CD14-positive monocyte (primary cell): ENCODE measurements at regions not wholly inside any gene's neighbourhood (a gene's known extent, or its start where the extent isn't known, plus 50 kb on each side); places are given as distances from the start of the nearest gene placed in this dataset.

Source experiments
- DNase-seq, 3 donors: peaks; one replicate each; pipeline ENCODE4 v3.0.0-alpha.2; 2011 to 2022
- H2AFZ ChIP-seq: 2 replicates; pipeline ENCODE4 v1.6.0; 2012; ENCODE audit warnings: mild to moderate bottlenecking, low read depth, low read length, inconsistent platforms; ENCODE audit not compliant: insufficient read depth, poor library complexity, severe bottlenecking
- H3K27ac ChIP-seq, 2 donors: 1 replicate in 1 of 2; 2 replicates in 1 of 2; pipeline ENCODE4 v1.5.1; 2012 to 2013; ENCODE audit warnings: low read length in 2 of 2, control low read depth in 1 of 2, inconsistent platforms in 1 of 2, low read depth in 1 of 2, mild to moderate bottlenecking in 1 of 2
- H3K27me3 ChIP-seq, 2 donors: one replicate each; pipeline versions ENCODE4 v1.6.0 to v1.6.1; 2011 to 2013; ENCODE audit warnings: low read length in 2 of 2; ENCODE audit not compliant: control insufficient read depth in 2 of 2, insufficient read depth in 2 of 2
- H3K36me3 ChIP-seq, 2 donors: replicated peaks in 1 of 2; 1 replicate in 1 of 2; 2 replicates in 1 of 2; pipeline versions ENCODE4 v1.5.1 to v1.6.1; 2012 to 2013; ENCODE audit warnings: low read length in 2 of 2, control low read depth in 1 of 2, inconsistent platforms in 1 of 2, mild to moderate bottlenecking in 1 of 2; ENCODE audit not compliant: insufficient read depth in 2 of 2, control insufficient read depth in 1 of 2
- H3K4me1 ChIP-seq, 2 donors: 1 replicate in 1 of 2; 2 replicates in 1 of 2; pipeline versions ENCODE4 v1.5.1 to v1.6.1; 2012 to 2013; ENCODE audit warnings: low read length in 2 of 2, control low read depth in 1 of 2, inconsistent platforms in 1 of 2, mild to moderate bottlenecking in 1 of 2, moderate library complexity in 1 of 2; ENCODE audit not compliant: insufficient read depth in 2 of 2, control insufficient read depth in 1 of 2
- H3K4me2 ChIP-seq: replicated peaks from 2 replicates; pipeline ENCODE3; 2012; ENCODE audit warnings: low read length, moderate library complexity, mild to moderate bottlenecking; ENCODE audit not compliant: poor library complexity, severe bottlenecking; ENCODE audit errors: extremely low read depth
- H3K4me3 ChIP-seq, 3 experiments: fragments of 200-600 bp in 1 of 3; sonication (generic) in 1 of 3; replicated peaks in 1 of 3; 1 replicate in 2 of 3; 2 replicates in 1 of 3; pipeline ENCODE4 v1.5.1; 2011 to 2013; ENCODE audit warnings: low read length in 3 of 3, mild to moderate bottlenecking in 3 of 3, control low read depth in 2 of 3, low read depth in 2 of 3, inconsistent platforms in 1 of 3, moderate library complexity in 1 of 3
- H3K79me2 ChIP-seq: 2 replicates; pipeline ENCODE4 v1.6.0; 2012; ENCODE audit warnings: mild to moderate bottlenecking, control low read depth, inconsistent platforms, low read length, moderate library complexity; ENCODE audit not compliant: insufficient read depth
- H3K9ac ChIP-seq: 2 replicates; pipeline ENCODE4 v1.6.0; 2017; ENCODE audit warnings: low read length, mild to moderate bottlenecking; ENCODE audit not compliant: insufficient read depth, poor library complexity, severe bottlenecking
- H3K9me3 ChIP-seq, 2 donors: replicated peaks in 1 of 2; 1 replicate in 1 of 2; 2 replicates in 1 of 2; pipeline versions ENCODE4 v1.5.1 to v1.6.1; 2012 to 2013; ENCODE audit warnings: low read length in 2 of 2, control low read depth in 1 of 2; ENCODE audit not compliant: control insufficient read depth in 1 of 2, insufficient read depth in 1 of 2
- H4K20me1 ChIP-seq: 2 replicates; pipeline ENCODE4 v1.6.0; 2012; ENCODE audit warnings: mild to moderate bottlenecking, low read length, control low read depth, moderate library complexity; ENCODE audit not compliant: insufficient read depth
- H3K27ac Mint-ChIP-seq, 7 donors: one replicate each; pipeline ENCODE4 v1.8.0; 2020; ENCODE audit warnings: mild to moderate bottlenecking in 7 of 7, mixed read lengths in 7 of 7, moderate library complexity in 6 of 7, inconsistent platforms in 2 of 7
- H3K27me3 Mint-ChIP-seq, 3 donors: one replicate each; pipeline ENCODE4 v1.8.0; 2021 to 2022; ENCODE audit warnings: low read depth in 3 of 3, mild to moderate bottlenecking in 3 of 3, mixed read lengths in 3 of 3, moderate library complexity in 3 of 3, inconsistent platforms in 1 of 3
- H3K36me3 Mint-ChIP-seq, 2 donors: one replicate each; pipeline ENCODE4 v1.8.0; 2020; ENCODE audit warnings: mixed read lengths in 2 of 2, inconsistent platforms in 1 of 2, mild to moderate bottlenecking in 1 of 2
- H3K4me1 Mint-ChIP-seq: one replicate; pipeline ENCODE4 v1.8.0; 2020; ENCODE audit warnings: mild to moderate bottlenecking, mixed read lengths
- H3K4me3 Mint-ChIP-seq, 2 donors: one replicate each; pipeline ENCODE4 v1.8.0; 2020; ENCODE audit warnings: mild to moderate bottlenecking in 2 of 2, mixed read lengths in 2 of 2, moderate library complexity in 1 of 2
- H3K9me3 Mint-ChIP-seq, 7 donors: one replicate each; pipeline ENCODE4 v1.8.0; 2020 to 2022; ENCODE audit warnings: mixed read lengths in 7 of 7, mild to moderate bottlenecking in 6 of 7, moderate library complexity in 6 of 7, inconsistent platforms in 2 of 7
- CTCF ChIP-seq: fragments of 200-600 bp; IDR thresholded peaks from one replicate; pipeline ENCODE4 v1.8.0; 2022; ENCODE audit warnings: antibody characterized with exemption, mild to moderate bottlenecking
- WGBS: methylation state at CpG from one replicate; pipeline ENCODE4 v1.1.5; 2013; ENCODE audit warnings: missing lambda C conversion rate; ENCODE audit not compliant: insufficient coverage; 5-methylcytosine and 5-hydroxymethylcytosine counted together
- intact Hi-C, 2 donors: fragments of 100-400 bp; cut with micrococcal nuclease; formaldehyde crosslinking; loops; one replicate each; pipeline versions ENCODE4 v1.15.0 to v1.15.1; 2023

DNA sequence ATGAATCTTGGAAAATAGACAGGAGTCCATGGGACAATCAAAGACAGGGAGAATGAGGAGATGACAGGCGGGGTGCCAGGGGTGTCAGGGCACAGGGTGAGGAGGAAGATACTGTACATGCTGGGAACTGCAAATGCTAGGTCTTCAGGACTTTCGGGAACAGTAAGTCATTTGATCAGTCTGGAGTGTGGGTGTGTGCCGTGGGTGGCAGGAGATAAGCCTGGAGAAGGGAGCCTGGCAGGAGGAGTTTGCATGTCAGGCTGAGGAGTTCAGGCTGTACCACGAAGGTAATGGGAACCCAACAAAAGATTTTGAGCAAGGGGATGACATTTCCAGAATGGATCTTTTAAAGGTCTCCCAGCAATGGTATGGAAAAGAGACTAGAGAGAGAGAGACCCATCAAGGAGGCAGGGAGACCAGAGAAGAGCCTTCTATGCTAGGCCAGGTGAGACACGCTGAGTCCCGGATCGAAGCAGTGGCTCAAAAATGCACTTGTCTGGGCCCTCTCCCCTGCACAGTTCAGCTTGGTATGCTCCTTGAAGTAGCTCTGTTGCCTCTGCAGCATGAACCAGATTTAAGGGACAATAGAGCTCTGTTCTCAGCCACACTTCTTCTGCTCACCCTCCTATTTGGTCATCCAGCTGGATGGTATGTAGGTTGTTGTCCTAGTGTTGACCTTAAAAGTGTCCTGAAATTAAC, 77.0 kb upstream of the FER start:
- WGBS, result 98% methylated on average over 6 of the region's 7 CpGs
- no peak overlapping the region for H3K27ac ChIP-seq
- Mint-ChIP-seq H3K27me3 (peaks cover 0 to 2% (median 1%) of the 10 kb centered on the region in 3 donors), H3K27ac (no peak overlapping the region), H3K4me3 (no peak overlapping the region), H3K9me3 (peaks cover 0 to 11% (median 2%) of the 10 kb centered on the region in 7 donors), H3K36me3 (no peaks in the 10 kb centered on the region), H3K4me1 (no peaks in the 10 kb centered on the region)
- no peak for TF ChIP-seq CTCF
- no peaks in the 10 kb centered on the region for H3K9me3 ChIP-seq
- H3K4me2 ChIP-seq, result no peak overlapping the region
- no peaks in the 10 kb centered on the region for H3K27me3 ChIP-seq
- H3K79me2 ChIP-seq, result no peaks in the 10 kb centered on the region
- intact Hi-C loops, result no loop called here
- H3K36me3 ChIP-seq, result no peaks in the 10 kb centered on the region
- no peak for DNase-seq
- no peak overlapping the region for H3K9ac ChIP-seq
- H2AFZ ChIP-seq, result no peak overlapping the region
- H3K4me3 ChIP-seq, result no peak overlapping the region
- H4K20me1 ChIP-seq, result no peaks in the 10 kb centered on the region
- no peaks in the 10 kb centered on the region for H3K4me1 ChIP-seq

DNA sequence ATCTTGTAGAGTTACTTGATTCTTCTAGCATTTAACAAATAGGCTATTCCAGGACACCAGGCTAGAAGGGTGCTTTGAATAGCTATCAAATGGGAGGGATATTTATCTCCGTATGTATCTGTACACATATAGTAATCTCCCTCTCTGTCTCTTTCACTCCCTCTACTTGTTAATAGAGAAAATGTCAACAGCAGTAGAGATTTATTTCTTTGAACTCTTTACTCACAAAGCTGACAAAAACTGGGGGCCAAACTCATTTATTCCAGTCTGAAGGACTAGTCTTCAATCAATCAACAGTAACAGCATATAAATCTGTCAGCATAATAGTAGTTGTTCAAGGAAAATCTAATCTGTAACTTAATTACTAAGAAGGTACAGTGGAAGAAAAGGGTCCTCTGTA, 78.2 kb upstream of the FER start:
- H3K9ac ChIP-seq, result no peak overlapping the region
- H3K36me3 ChIP-seq, result no peaks in the 10 kb centered on the region
- intact Hi-C loops, result no loop called here
- no peak overlapping the region for H3K4me2 ChIP-seq
- H4K20me1 ChIP-seq, result no peaks in the 10 kb centered on the region
- H2AFZ ChIP-seq, result no peak overlapping the region
- Mint-ChIP-seq H3K27ac (no peak overlapping the region), H3K36me3 (no peaks in the 10 kb centered on the region), H3K4me3 (no peak overlapping the region), H3K4me1 (no peaks in the 10 kb centered on the region), H3K27me3 (peaks cover 0 to 2% (median 1%) of the 10 kb centered on the region in 3 donors), H3K9me3 (peaks cover 0 to 11% (median 2%) of the 10 kb centered on the region in 7 donors)
- H3K27me3 ChIP-seq, result no peaks in the 10 kb centered on the region
- no peaks in the 10 kb centered on the region for H3K9me3 ChIP-seq
- H3K4me3 ChIP-seq, result no peak overlapping the region
- no peak for TF ChIP-seq CTCF
- no peak for DNase-seq
- WGBS, result no CpG with 5 or more reads among the region's 1 CpG
- H3K79me2 ChIP-seq, result no peaks in the 10 kb centered on the region
- no peak overlapping the region for H3K27ac ChIP-seq
- H3K4me1 ChIP-seq, result no peaks in the 10 kb centered on the region
